ENCODE measurements at regions not wholly inside any gene's neighbourhood (a gene's known extent, or its start where the extent isn't known, plus 50 kb on each side); places are given as distances from the start of the nearest gene placed in this dataset.

DNA sequence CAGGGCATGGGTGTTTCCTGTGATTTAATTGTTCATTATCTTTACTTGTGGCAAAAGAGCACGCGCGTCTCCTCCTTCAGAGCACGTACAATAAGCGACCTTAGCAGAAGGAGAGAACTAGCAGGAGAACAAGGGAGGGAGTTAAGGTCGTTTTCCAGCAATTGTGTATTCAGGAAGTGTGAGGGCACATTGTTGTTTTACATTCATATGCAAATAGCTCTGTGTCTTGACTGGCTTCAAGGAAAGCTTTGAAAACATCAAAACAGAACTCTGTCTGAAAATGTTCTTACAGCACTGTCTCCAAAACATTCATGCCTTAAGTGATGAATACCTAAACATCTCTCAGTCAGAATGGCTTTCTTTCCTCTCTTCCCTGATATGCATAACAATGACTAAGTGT, 499.1 kb downstream of the ACTR3B start:
- H3K27ac ChIP-seq (ENCODE audit: low read length): no peak overlapping the region
- H3K9ac ChIP-seq (ENCODE audit: low read length): no peak overlapping the region
- H3K9me3 ChIP-seq (ENCODE audit: low read length): no peaks in the 10 kb centered on the region
- no peaks in the 10 kb centered on the region for H3K79me2 ChIP-seq (replicated peaks; ENCODE audit: insufficient read depth, low read length)
- no peaks in the 10 kb centered on the region for H3K27me3 ChIP-seq (ENCODE audit: insufficient read depth, low read depth, low read length)
- H3F3A ChIP-seq (ENCODE audit: insufficient read depth, low read length, poor library complexity, severe bottlenecking): no peaks in the 10 kb centered on the region
- H4K20me1 ChIP-seq (ENCODE audit: insufficient read depth): no peaks in the 10 kb centered on the region
- no peak overlapping the region for H2AFZ ChIP-seq (ENCODE audit: low read depth, low read length)
- H3K36me3 ChIP-seq (ENCODE audit: insufficient read depth, low read length): no peaks in the 10 kb centered on the region
- no peaks in the 10 kb centered on the region for H3K9me2 ChIP-seq (ENCODE audit: insufficient read depth, low read length)
- no peak for TF ChIP-seq EZH2 (IDR thresholded peaks at IDR 0.05; ENCODE audit: borderline replicate concordance, insufficient read depth, low read length, poor library complexity, severe bottlenecking)
- H3K4me2 ChIP-seq (ENCODE audit: low read length): no peak overlapping the region
- no peak overlapping the region for H3K4me3 ChIP-seq (ENCODE audit: low read length)

DNA sequence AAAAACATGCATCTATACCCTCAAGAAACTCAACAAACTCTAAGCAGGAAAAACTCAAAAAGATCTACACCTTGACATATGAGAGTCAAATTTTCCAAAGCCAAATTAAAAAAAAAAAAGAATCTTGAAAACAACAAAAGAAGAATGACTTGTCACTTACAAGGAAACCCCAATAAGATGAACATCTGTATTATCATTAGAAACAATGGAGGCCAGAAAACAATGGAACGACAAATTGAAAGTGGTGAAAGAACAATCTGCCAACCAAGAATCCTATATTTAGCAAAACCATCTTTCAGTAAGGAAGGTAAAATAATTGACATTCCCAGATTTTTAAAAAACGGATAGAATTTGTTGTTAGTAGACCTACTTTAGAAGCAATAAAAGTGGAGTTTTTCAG, 516.8 kb downstream of the ACTR3B start:
- Histone ChIP-seq H3K27me3 (ENCODE audit: insufficient read depth, low read depth, low read length) (no peaks in the 10 kb centered on the region), H3K4me2 (ENCODE audit: low read length) (no peak overlapping the region), H3K9me2 (ENCODE audit: insufficient read depth, low read length) (no peaks in the 10 kb centered on the region), H3F3A (ENCODE audit: insufficient read depth, low read length, poor library complexity, severe bottlenecking) (no peaks in the 10 kb centered on the region), H2AFZ (ENCODE audit: low read depth, low read length) (no peak overlapping the region), H3K27ac (ENCODE audit: low read length) (no peak overlapping the region), H3K4me3 (ENCODE audit: low read length) (no peak overlapping the region), H4K20me1 (ENCODE audit: insufficient read depth) (no peaks in the 10 kb centered on the region), H3K9ac (ENCODE audit: low read length) (no peak overlapping the region), H3K36me3 (ENCODE audit: insufficient read depth, low read length) (no peaks in the 10 kb centered on the region), H3K9me3 (ENCODE audit: low read length) (no peaks in the 10 kb centered on the region), H3K79me2 (replicated peaks; ENCODE audit: insufficient read depth, low read length) (no peaks in the 10 kb centered on the region)
- no peak for TF ChIP-seq RAD21 (conservative IDR thresholded peaks at IDR 0.05)
- no peak for TF ChIP-seq POLR2AphosphoS5 (IDR thresholded peaks at IDR 0.05)
- TF ChIP-seq, protein P1, sequence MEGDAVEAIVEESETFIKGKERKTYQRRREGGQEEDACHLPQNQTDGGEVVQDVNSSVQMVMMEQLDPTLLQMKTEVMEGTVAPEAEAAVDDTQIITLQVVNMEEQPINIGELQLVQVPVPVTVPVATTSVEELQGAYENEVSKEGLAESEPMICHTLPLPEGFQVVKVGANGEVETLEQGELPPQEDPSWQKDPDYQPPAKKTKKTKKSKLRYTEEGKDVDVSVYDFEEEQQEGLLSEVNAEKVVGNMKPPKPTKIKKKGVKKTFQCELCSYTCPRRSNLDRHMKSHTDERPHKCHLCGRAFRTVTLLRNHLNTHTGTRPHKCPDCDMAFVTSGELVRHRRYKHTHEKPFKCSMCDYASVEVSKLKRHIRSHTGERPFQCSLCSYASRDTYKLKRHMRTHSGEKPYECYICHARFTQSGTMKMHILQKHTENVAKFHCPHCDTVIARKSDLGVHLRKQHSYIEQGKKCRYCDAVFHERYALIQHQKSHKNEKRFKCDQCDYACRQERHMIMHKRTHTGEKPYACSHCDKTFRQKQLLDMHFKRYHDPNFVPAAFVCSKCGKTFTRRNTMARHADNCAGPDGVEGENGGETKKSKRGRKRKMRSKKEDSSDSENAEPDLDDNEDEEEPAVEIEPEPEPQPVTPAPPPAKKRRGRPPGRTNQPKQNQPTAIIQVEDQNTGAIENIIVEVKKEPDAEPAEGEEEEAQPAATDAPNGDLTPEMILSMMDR (IDR thresholded peaks at IDR 0.05; ENCODE audit: poor library complexity, severe bottlenecking): no peak
- no peak for TF ChIP-seq EP300 (conservative IDR thresholded peaks at IDR 0.05; ENCODE audit: poor library complexity, severe bottlenecking)
- TF ChIP-seq EZH2 (IDR thresholded peaks at IDR 0.05; ENCODE audit: borderline replicate concordance, insufficient read depth, low read length, poor library complexity, severe bottlenecking): no peak
- TF ChIP-seq, protein P2, sequence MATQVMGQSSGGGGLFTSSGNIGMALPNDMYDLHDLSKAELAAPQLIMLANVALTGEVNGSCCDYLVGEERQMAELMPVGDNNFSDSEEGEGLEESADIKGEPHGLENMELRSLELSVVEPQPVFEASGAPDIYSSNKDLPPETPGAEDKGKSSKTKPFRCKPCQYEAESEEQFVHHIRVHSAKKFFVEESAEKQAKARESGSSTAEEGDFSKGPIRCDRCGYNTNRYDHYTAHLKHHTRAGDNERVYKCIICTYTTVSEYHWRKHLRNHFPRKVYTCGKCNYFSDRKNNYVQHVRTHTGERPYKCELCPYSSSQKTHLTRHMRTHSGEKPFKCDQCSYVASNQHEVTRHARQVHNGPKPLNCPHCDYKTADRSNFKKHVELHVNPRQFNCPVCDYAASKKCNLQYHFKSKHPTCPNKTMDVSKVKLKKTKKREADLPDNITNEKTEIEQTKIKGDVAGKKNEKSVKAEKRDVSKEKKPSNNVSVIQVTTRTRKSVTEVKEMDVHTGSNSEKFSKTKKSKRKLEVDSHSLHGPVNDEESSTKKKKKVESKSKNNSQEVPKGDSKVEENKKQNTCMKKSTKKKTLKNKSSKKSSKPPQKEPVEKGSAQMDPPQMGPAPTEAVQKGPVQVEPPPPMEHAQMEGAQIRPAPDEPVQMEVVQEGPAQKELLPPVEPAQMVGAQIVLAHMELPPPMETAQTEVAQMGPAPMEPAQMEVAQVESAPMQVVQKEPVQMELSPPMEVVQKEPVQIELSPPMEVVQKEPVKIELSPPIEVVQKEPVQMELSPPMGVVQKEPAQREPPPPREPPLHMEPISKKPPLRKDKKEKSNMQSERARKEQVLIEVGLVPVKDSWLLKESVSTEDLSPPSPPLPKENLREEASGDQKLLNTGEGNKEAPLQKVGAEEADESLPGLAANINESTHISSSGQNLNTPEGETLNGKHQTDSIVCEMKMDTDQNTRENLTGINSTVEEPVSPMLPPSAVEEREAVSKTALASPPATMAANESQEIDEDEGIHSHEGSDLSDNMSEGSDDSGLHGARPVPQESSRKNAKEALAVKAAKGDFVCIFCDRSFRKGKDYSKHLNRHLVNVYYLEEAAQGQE (IDR thresholded peaks at IDR 0.05; ENCODE audit: borderline replicate concordance): no peak

DNA sequence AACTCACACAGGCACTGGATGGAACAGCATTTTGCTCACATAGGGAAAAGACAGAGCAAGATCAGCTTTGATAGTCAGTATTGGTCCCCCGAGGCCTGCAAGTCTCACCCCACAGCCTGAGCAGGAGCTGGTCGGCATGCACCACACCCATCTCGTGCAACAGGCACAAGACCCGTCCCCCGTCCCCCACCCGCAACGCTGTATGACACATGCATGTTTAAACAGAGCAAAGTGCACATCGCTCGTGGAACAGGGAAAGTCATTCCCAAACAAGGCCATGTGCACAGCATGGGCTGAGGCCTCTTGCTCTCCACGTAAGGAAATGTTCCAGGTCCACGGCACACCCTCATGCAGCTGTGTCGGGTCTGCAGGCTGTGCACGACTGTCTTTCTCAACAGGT, 527.2 kb downstream of the ACTR3B start:
- H3K9me3 ChIP-seq (ENCODE audit: low read length): no peaks in the 10 kb centered on the region
- H3K36me3 ChIP-seq (ENCODE audit: insufficient read depth, low read length): no peaks in the 10 kb centered on the region
- no peaks in the 10 kb centered on the region for H4K20me1 ChIP-seq (ENCODE audit: insufficient read depth)
- no peaks in the 10 kb centered on the region for H3F3A ChIP-seq (ENCODE audit: insufficient read depth, low read length, poor library complexity, severe bottlenecking)
- H3K79me2 ChIP-seq (replicated peaks; ENCODE audit: insufficient read depth, low read length): no peaks in the 10 kb centered on the region
- H3K9ac ChIP-seq (ENCODE audit: low read length): no peak overlapping the region
- no peak overlapping the region for H3K27ac ChIP-seq (ENCODE audit: low read length)
- H3K4me2 ChIP-seq (ENCODE audit: low read length): no peak overlapping the region
- no peaks in the 10 kb centered on the region for H3K27me3 ChIP-seq (ENCODE audit: insufficient read depth, low read depth, low read length)
- TF ChIP-seq TAF1 (IDR thresholded peaks at IDR 0.05; ENCODE audit: low read depth): no peak
- TF ChIP-seq EZH2 (IDR thresholded peaks at IDR 0.05; ENCODE audit: borderline replicate concordance, insufficient read depth, low read length, poor library complexity, severe bottlenecking): no peak
- no peak for TF ChIP-seq SMC3 (conservative IDR thresholded peaks at IDR 0.05; ENCODE audit: poor library complexity)
- TF ChIP-seq POLR2AphosphoS5 (IDR thresholded peaks at IDR 0.05): no peak
- TF ChIP-seq RAD21 (conservative IDR thresholded peaks at IDR 0.05): no peak
- TF ChIP-seq, protein P2 (IDR thresholded peaks at IDR 0.05; ENCODE audit: borderline replicate concordance): no peak
- TF ChIP-seq, protein P1 (IDR thresholded peaks at IDR 0.05; ENCODE audit: poor library complexity, severe bottlenecking): no peak
- TF ChIP-seq EP300 (conservative IDR thresholded peaks at IDR 0.05; ENCODE audit: poor library complexity, severe bottlenecking): no peak
- no peak for TF ChIP-seq MXI1 (conservative IDR thresholded peaks at IDR 0.05; ENCODE audit: poor library complexity, severe bottlenecking)
- H3K4me3 ChIP-seq (ENCODE audit: low read length): no peak overlapping the region
- H3K9me2 ChIP-seq (ENCODE audit: insufficient read depth, low read length): no peaks in the 10 kb centered on the region
- no peak overlapping the region for H2AFZ ChIP-seq (ENCODE audit: low read depth, low read length)
